ENCODE measurements at regions not wholly inside any gene's neighbourhood (a gene's known extent, or its start where the extent isn't known, plus 50 kb on each side); places are given as distances from the start of the nearest gene placed in this dataset.
"Not testable (repeated sequence)": the region's sequence is repeated elsewhere in the genome, so short reads cannot be mapped to it uniquely, and the experiment has no call there.

DNA sequence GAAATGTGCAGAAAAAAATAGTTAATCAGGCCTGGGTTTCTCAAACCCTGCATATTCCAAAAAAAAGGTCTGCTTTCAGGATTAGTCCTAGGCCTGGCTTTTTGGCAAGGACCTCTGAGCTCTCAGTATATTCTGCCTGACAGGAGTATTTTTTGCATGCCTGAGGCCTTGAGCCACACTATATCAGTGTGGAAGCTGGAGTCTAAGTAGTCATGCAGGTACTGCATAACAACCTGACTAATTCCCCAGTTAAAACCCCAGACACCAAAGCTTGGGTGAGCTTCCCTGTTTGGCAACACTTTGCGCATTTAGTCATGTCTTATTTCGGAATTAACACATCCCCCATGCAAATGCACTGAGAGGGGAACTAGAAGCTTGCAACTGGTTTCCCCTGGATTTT is 359.5 kb downstream of the CETN3 start:
- peaks cover 0 to 2% of the 10 kb centered on the region in 2 donors for H3K9me3 ChIP-seq (ENCODE audit: control insufficient read depth in 1 of 2, low read length in 2 of 2)
- H3K4me3 ChIP-seq (ENCODE audit: low read depth in 1 of 2, low read length in 2 of 2), result no peak overlapping the region
- H3K36me3 ChIP-seq (ENCODE audit: control insufficient read depth in 1 of 2, insufficient read depth in 2 of 2, low read length in 2 of 2), result no peaks in the 10 kb centered on the region
- no peaks in the 10 kb centered on the region for H3K4me1 ChIP-seq (ENCODE audit: control insufficient read depth in 1 of 2, insufficient read depth in 2 of 2, low read length in 2 of 2)
- H3K27me3 ChIP-seq (ENCODE audit: low read depth, low read length), result no peaks in the 10 kb centered on the region
- no peak overlapping the region for H3K27ac ChIP-seq (ENCODE audit: low read length)

DNA sequence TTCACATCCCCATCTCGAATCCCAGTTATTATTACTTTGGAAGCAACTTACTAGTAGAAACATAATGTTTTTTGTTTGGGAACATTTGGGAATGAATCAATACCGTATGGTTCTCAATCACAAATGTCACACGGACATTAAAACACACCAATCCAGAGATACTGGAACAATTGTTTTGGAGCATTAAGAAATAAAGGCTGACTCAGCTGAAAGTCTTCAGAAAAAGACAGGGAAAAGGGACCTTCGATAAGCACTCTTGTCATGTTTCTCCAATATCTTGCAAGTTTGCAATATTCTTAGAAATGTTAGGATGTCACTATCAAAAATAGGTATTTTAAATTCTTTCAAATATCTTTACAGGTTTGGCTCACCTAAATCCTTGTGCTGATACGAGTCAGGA is 362.4 kb downstream of the CETN3 start:
- Histone ChIP-seq H3K27ac (ENCODE audit: low read length) (no peak overlapping the region), H3K9me3 (ENCODE audit: control insufficient read depth in 1 of 2, low read length in 2 of 2) (peaks cover 0 to 4% of the 10 kb centered on the region in 2 donors), H3K36me3 (ENCODE audit: control insufficient read depth in 1 of 2, insufficient read depth in 2 of 2, low read length in 2 of 2) (no peaks in the 10 kb centered on the region), H3K27me3 (ENCODE audit: low read depth, low read length) (no peaks in the 10 kb centered on the region), H3K4me3 (ENCODE audit: low read depth in 1 of 2, low read length in 2 of 2) (no peak overlapping the region), H3K4me1 (ENCODE audit: control insufficient read depth in 1 of 2, insufficient read depth in 2 of 2, low read length in 2 of 2) (no peaks in the 10 kb centered on the region)

DNA sequence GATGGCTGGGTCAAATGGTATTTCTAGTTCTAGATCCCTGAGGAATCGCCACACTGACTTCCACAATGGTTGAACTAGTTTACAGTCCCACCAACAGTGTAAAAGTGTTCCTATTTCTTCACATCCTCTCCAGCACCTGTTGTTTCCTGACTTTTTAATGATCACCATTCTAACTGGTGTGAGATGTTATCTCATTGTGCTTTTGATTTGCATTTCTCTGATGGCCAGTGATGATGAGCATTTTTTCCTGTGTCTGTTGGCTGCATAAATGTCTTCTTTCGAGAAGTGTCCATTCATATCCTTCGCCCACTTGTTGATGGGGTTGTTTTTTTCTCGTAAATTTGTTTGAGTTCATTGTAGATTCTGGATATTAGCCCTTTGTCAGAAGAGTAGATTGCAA is 369.5 kb downstream of the CETN3 start:
- H3K4me3 ChIP-seq (ENCODE audit: low read depth in 1 of 2, low read length in 2 of 2); H3K4me1 ChIP-seq (ENCODE audit: control insufficient read depth in 1 of 2, insufficient read depth in 2 of 2, low read length in 2 of 2); H3K36me3 ChIP-seq (ENCODE audit: control insufficient read depth in 1 of 2, insufficient read depth in 2 of 2, low read length in 2 of 2); H3K27me3 ChIP-seq (ENCODE audit: low read depth, low read length); H3K27ac ChIP-seq (ENCODE audit: low read length); H3K9me3 ChIP-seq (ENCODE audit: control insufficient read depth in 1 of 2, low read length in 2 of 2): not testable (repeated sequence)

DNA sequence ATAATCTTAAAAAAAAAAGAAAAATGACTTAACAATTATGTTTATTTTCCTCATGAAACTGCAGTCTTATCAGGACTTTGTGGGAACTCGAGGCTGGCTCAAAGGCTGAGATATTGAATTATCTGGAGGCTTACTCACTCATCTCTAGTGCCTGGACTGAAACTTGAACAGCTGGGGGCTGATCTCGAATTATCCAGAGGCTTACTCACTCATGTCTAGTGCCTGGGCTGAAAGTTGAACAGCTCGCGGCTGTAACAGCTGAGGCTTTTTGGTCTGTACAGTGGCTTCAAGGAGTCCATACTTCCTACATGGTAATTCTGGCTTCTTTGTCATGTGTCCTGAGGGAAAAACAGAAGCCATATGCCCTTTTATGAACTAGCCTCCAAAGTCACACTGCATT is 371.9 kb downstream of the CETN3 start:
- H3K27me3 ChIP-seq (ENCODE audit: low read depth, low read length), result no peaks in the 10 kb centered on the region
- no peak overlapping the region for H3K27ac ChIP-seq (ENCODE audit: low read length)
- peaks cover 0 to 13% of the 10 kb centered on the region in 2 donors for H3K9me3 ChIP-seq (ENCODE audit: control insufficient read depth in 1 of 2, low read length in 2 of 2)
- H3K4me1 ChIP-seq (ENCODE audit: control insufficient read depth in 1 of 2, insufficient read depth in 2 of 2, low read length in 2 of 2), result no peaks in the 10 kb centered on the region
- no peaks in the 10 kb centered on the region for H3K36me3 ChIP-seq (ENCODE audit: control insufficient read depth in 1 of 2, insufficient read depth in 2 of 2, low read length in 2 of 2)
- no peak overlapping the region for H3K4me3 ChIP-seq (ENCODE audit: low read depth in 1 of 2, low read length in 2 of 2)

DNA sequence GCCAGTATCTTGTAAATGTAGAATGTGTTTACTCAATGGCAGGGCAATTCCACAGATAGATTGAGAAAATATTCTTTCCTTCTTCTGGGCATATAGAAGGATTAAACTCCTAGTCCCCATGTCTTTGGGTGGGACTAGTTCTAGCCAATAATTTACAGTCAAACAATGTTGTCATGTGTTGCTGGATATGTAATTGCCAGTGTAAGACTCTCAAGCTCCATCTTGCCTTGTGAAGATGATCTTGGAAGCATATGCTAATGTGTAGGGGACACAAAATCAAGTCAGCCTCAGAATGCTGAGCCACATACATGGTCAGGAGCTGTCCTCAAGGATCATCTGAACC is 386.9 kb downstream of the CETN3 start:
- Histone ChIP-seq H3K27ac (ENCODE audit: low read length) (no peak overlapping the region), H3K27me3 (ENCODE audit: low read depth, low read length) (no peaks in the 10 kb centered on the region), H3K4me3 (ENCODE audit: low read depth in 1 of 2, low read length in 2 of 2) (no peak overlapping the region), H3K9me3 (ENCODE audit: control insufficient read depth in 1 of 2, low read length in 2 of 2) (no peaks in the 10 kb centered on the region), H3K36me3 (ENCODE audit: control insufficient read depth in 1 of 2, insufficient read depth in 2 of 2, low read length in 2 of 2) (no peaks in the 10 kb centered on the region), H3K4me1 (ENCODE audit: control insufficient read depth in 1 of 2, insufficient read depth in 2 of 2, low read length in 2 of 2) (no peaks in the 10 kb centered on the region)

DNA sequence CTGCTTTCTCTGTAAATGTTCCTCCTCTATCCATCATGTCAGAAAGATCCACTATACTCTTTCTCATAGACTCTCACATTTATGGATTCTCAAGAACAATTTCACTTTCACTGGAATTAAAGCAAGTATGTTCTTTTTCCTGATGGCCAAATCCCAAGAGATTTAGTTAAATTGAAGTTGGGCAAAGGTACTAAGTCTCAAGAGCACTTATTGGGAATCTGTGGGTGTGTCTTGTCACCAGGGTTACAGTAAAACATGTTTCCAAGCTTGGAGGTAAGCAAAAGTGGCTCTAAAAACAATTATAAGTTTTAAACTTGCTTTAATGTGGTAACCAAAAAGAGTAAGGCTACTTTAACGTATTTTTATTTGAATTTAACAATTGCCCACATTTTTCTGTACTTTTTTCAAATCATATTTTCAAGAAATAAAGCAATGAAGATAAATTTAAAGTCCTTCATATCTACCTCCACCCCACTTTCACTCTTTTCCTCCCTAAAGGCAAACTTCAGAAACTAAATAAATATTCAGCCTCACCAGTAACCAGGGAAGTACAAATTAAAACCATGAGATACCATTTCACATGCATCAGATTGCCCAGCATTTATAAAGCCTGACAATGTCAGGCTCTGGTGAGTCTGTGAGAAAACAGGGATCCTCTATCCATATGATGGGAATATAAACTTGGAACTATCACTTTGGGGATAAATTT is 387.4 kb downstream of the CETN3 start:
- Histone ChIP-seq H3K4me1 (ENCODE audit: control insufficient read depth in 1 of 2, insufficient read depth in 2 of 2, low read length in 2 of 2) (no peaks in the 10 kb centered on the region), H3K36me3 (ENCODE audit: control insufficient read depth in 1 of 2, insufficient read depth in 2 of 2, low read length in 2 of 2) (no peaks in the 10 kb centered on the region), H3K4me3 (ENCODE audit: low read depth in 1 of 2, low read length in 2 of 2) (no peak overlapping the region), H3K27ac (ENCODE audit: low read length) (no peak overlapping the region), H3K27me3 (ENCODE audit: low read depth, low read length) (no peaks in the 10 kb centered on the region), H3K9me3 (ENCODE audit: control insufficient read depth in 1 of 2, low read length in 2 of 2) (no peaks in the 10 kb centered on the region)

DNA sequence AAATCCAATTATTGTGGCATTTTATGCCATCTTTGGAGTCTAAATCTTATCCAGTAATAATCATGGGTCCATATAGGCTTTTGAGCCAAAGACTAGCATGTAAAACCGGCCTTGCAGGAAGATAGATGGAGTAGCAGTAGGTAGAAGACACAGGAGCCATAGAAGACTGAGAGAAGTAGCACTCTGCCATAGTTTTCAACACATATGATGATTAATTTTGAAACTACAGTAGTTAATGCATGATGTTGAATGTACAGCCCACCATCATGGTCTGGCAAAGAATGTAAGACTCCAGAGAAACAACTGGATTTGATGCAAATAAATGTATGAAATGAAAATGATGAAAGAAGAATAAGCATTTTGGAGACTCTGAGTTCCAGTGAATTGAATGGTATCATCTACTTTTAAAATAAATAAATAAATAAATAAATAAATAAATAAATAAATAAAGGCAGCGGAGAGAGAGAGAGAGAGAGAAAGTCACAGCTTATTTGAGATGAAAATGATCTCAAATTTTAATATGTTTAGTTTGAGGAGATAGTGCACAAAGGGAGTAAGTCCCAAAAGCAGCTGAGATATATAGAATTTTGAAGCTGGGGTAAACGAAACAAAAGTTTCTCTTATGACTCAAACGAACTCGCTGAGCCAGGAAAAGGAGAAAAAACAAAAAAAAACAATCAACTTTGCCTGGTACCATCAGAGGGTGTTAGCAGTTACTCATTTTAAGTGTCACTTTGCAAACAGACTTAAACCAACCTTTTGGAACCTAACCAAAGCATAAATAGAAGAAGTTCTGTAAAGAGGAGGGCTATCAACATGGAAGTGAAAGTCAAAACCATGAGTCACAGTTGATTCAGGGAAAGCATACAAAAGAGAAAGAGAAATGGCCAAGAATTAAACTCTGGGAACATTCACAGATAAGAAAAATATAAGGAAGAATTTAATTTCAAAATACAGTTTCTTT is 388.7 kb downstream of the CETN3 start:
- Histone ChIP-seq H3K4me3 (ENCODE audit: low read depth in 1 of 2, low read length in 2 of 2) (peak overlapping the region in 1 of 2 donors; percentile 1), H3K27me3 (ENCODE audit: low read depth, low read length) (no peaks in the 10 kb centered on the region), H3K27ac (ENCODE audit: low read length) (no peak overlapping the region), H3K9me3 (ENCODE audit: control insufficient read depth in 1 of 2, low read length in 2 of 2) (no peaks in the 10 kb centered on the region), H3K4me1 (ENCODE audit: control insufficient read depth in 1 of 2, insufficient read depth in 2 of 2, low read length in 2 of 2) (no peaks in the 10 kb centered on the region), H3K36me3 (ENCODE audit: control insufficient read depth in 1 of 2, insufficient read depth in 2 of 2, low read length in 2 of 2) (no peaks in the 10 kb centered on the region)

DNA sequence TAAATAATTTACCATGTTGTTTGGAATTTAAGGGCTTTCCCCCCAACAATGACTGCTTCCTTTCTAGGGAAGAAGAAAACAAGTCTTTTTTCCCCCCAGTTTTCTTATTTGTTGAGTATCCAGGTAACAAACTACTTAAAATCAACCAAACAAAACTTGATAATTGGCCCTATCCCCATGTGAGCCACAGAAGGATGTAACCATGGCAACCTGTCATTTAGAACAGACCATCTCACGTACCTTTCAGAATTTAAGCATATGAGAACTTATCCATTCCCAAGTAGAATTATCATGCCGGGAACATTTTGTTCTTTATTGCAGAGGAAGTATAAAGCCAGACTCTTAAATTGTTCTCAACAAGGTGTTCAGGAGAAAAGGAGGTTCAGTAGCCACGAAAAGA is 392.3 kb downstream of the CETN3 start:
- no peaks in the 10 kb centered on the region for H3K36me3 ChIP-seq (ENCODE audit: control insufficient read depth in 1 of 2, insufficient read depth in 2 of 2, low read length in 2 of 2)
- H3K4me1 ChIP-seq (ENCODE audit: control insufficient read depth in 1 of 2, insufficient read depth in 2 of 2, low read length in 2 of 2), result no peaks in the 10 kb centered on the region
- H3K4me3 ChIP-seq (ENCODE audit: low read depth in 1 of 2, low read length in 2 of 2), result no peak overlapping the region
- no peaks in the 10 kb centered on the region for H3K27me3 ChIP-seq (ENCODE audit: low read depth, low read length)
- no peak overlapping the region for H3K27ac ChIP-seq (ENCODE audit: low read length)
- no peaks in the 10 kb centered on the region for H3K9me3 ChIP-seq (ENCODE audit: control insufficient read depth in 1 of 2, low read length in 2 of 2)

DNA sequence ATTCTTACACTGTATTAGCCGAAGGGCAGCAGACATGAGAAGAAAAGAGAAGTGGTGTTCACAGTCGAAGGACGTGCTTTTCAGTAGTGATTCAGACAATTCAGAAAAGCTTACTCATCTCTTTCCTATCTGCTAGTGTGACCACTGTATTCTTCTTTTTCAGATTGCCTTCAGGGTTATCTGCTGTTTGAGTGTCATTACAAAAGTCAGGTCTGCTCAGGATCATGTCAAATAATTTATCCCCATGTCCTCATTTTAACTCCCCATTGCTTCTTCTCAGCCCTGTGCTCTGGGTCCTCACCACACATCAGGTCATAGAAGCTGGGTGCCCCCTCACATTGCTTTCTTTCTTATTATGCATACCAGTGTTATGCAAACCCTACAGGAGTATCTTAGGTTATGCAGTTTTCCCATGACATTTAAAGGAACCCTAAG is 394.0 kb downstream of the CETN3 start:
- no peak overlapping the region for H3K27ac ChIP-seq (ENCODE audit: low read length)
- no peaks in the 10 kb centered on the region for H3K36me3 ChIP-seq (ENCODE audit: control insufficient read depth in 1 of 2, insufficient read depth in 2 of 2, low read length in 2 of 2)
- no peaks in the 10 kb centered on the region for H3K9me3 ChIP-seq (ENCODE audit: control insufficient read depth in 1 of 2, low read length in 2 of 2)
- no peaks in the 10 kb centered on the region for H3K27me3 ChIP-seq (ENCODE audit: low read depth, low read length)
- no peak overlapping the region for H3K4me3 ChIP-seq (ENCODE audit: low read depth in 1 of 2, low read length in 2 of 2)
- no peaks in the 10 kb centered on the region for H3K4me1 ChIP-seq (ENCODE audit: control insufficient read depth in 1 of 2, insufficient read depth in 2 of 2, low read length in 2 of 2)

DNA sequence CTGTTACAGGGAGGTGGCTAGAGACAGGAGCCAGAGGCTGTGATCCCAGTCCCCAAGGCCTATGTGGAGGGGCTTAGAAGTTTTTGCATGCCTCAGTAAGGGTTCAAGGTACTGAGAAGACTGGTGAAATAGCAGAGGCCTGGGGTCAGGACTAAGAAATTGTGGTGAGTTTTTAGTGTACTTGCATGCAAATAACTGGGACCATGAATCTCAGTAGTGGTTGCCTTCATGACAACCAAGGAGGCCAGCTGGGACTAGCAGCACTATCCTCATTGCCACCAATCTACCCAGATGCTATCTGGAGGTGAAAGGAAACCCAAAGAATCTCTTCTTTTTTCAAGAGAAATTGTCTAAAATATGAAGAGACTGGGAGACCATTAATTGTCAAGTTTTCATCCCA is 395.1 kb downstream of the CETN3 start:
- Histone ChIP-seq H3K27me3 (ENCODE audit: low read depth, low read length) (no peaks in the 10 kb centered on the region), H3K27ac (ENCODE audit: low read length) (no peak overlapping the region), H3K9me3 (ENCODE audit: control insufficient read depth in 1 of 2, low read length in 2 of 2) (no peaks in the 10 kb centered on the region), H3K4me3 (ENCODE audit: low read depth in 1 of 2, low read length in 2 of 2) (no peak overlapping the region), H3K36me3 (ENCODE audit: control insufficient read depth in 1 of 2, insufficient read depth in 2 of 2, low read length in 2 of 2) (no peaks in the 10 kb centered on the region), H3K4me1 (ENCODE audit: control insufficient read depth in 1 of 2, insufficient read depth in 2 of 2, low read length in 2 of 2) (no peaks in the 10 kb centered on the region)

DNA sequence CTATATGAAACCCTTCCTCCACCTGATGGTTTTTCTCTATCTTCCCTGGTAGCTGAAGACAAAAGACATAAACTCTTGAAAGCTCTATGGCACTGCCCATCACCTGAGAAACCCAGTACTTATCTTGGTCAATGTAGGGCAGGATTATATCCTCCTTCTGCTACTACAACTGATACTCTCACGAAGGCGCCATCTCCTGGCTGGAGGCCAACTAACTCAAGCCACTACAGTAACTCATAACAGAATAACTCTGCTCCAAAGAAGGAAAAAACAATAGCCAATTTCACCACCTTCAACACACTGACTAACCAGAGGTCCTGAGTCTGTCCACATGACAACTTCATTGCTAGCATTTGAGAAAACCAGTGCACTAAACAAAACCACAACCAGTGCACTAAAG is 409.2 kb downstream of the CETN3 start:
- H3K9me3 ChIP-seq (ENCODE audit: control insufficient read depth in 1 of 2, low read length in 2 of 2), result no peaks in the 10 kb centered on the region
- no peak overlapping the region for H3K27ac ChIP-seq (ENCODE audit: low read length)
- H3K4me1 ChIP-seq (ENCODE audit: control insufficient read depth in 1 of 2, insufficient read depth in 2 of 2, low read length in 2 of 2), result no peaks in the 10 kb centered on the region

More for the DNA sequence above, 409.2 kb downstream of the CETN3 start:
- no peaks in the 10 kb centered on the region for H3K27me3 ChIP-seq (ENCODE audit: low read depth, low read length)
- no peak overlapping the region for H3K4me3 ChIP-seq (ENCODE audit: low read depth in 1 of 2, low read length in 2 of 2)
- H3K36me3 ChIP-seq (ENCODE audit: control insufficient read depth in 1 of 2, insufficient read depth in 2 of 2, low read length in 2 of 2), result no peaks in the 10 kb centered on the region

All from muscle layer of duodenum (tissue), 2 donors.